K562 (cell line): ENCODE measurements at regions not wholly inside any gene's neighbourhood (a gene's known extent, or its start where the extent isn't known, plus 50 kb on each side); places are given as distances from the start of the nearest gene placed in this dataset.

Experiments
- ATAC-seq: fragments of 200-7000 bp; cut with Tn5 transposase; 3 replicates; pipeline ENCODE4 v1.9.1; 2020; ENCODE audit warnings: moderate library complexity
- BruUV-seq: library from RNA; stranded (reverse); fragments of 400-500 nt; replicated peaks from 2 replicates; lab custom pipeline; 2021; lab: Mats Ljungman, UMichigan
- CTCF ChIA-PET: fragments of 300-600 bp; formaldehyde crosslinking; extraction: SDS; loops from one replicate; lab custom pipeline; 2021; ENCODE audit warnings: low intra/inter-chr PET ratio; lab: Yijun Ruan, JAX
- POLR2A ChIA-PET: fragments of 300-600, 350-650 bp; sonication (Branson Sonifier 250); formaldehyde crosslinking; extraction: SDS; loops from one replicate; lab custom pipeline; 2021; ENCODE audit warnings: antibody characterized with exemption, inconsistent platforms; lab: Yijun Ruan, JAX
- DNase-seq, 4 experiments: peaks; one replicate each; pipeline versions ENCODE4 v3.0.0 to v3.0.0-alpha.2; 2011 to 2018; ENCODE audit warnings: low spot score in 3 of 4, mixed read lengths in 3 of 4; ENCODE audit errors: extremely low read depth in 1 of 4
- FAIRE-seq: peaks from 2 replicates; lab custom pipeline; 2011; peaks lifted over from hg19 to GRCh38; lab: Jason Lieb, UNC
- H2AFZ ChIP-seq: 2 replicates; pipeline ENCODE4 v1.6.0; 2011; ENCODE audit warnings: low read depth, low read length, control low read depth, inconsistent platforms
- H3K27ac ChIP-seq: fragments of 200-600 bp; 3 replicates; pipeline ENCODE4 v1.8.0; 2011; ENCODE audit warnings: low read depth, mild to moderate bottlenecking, control low read depth, inconsistent platforms, low read length, moderate library complexity, mixed read lengths; ENCODE audit errors: extremely low read depth
- H3K27me3 ChIP-seq, 2 experiments: fragments of 300-600 bp in 1 of 2; 2 replicates in 1 of 2; 3 replicates in 1 of 2; pipeline versions ENCODE4 v1.6.0 to v1.8.0; 2011; ENCODE audit warnings: inconsistent platforms in 2 of 2, low read length in 2 of 2, mild to moderate bottlenecking in 1 of 2, mixed read lengths in 1 of 2, moderate library complexity in 1 of 2; ENCODE audit not compliant: control insufficient read depth in 2 of 2, insufficient read depth in 2 of 2
- H3K36me3 ChIP-seq: fragments of 300-600 bp; 3 replicates; pipeline ENCODE4 v1.8.0; 2011; ENCODE audit warnings: mild to moderate bottlenecking, low read length, inconsistent platforms; ENCODE audit not compliant: control insufficient read depth, insufficient read depth
- H3K4me1 ChIP-seq, 2 experiments: fragments of 200-600 bp in 1 of 2; replicated peaks in 1 of 2; 2 replicates in 1 of 2; 3 replicates in 1 of 2; pipeline versions ENCODE4 v1.5.1 to v1.8.0; 2011; ENCODE audit warnings: inconsistent platforms in 2 of 2, low read length in 2 of 2, mild to moderate bottlenecking in 1 of 2, mixed read lengths in 1 of 2, moderate library complexity in 1 of 2; ENCODE audit not compliant: control insufficient read depth in 2 of 2, insufficient read depth in 2 of 2
- H3K4me2 ChIP-seq: 2 replicates; pipeline ENCODE4 v1.6.1; 2011; ENCODE audit warnings: low read length, control low read depth, inconsistent platforms, mixed read lengths; ENCODE audit not compliant: insufficient read depth
- H3K4me3 ChIP-seq: fragments of 200-600 bp; sonication (generic), shearing (Covaris generic); 2 replicates; pipeline ENCODE4 v1.5.1; 2016; ENCODE audit warnings: control low read depth, inconsistent platforms
- H3K79me2 ChIP-seq: fragments of 200-600 bp; 3 replicates; pipeline ENCODE4 v1.8.0; 2011; ENCODE audit warnings: low read length, inconsistent platforms; ENCODE audit not compliant: control insufficient read depth, insufficient read depth
- H3K9ac ChIP-seq, 2 experiments: 2 replicates each; pipeline versions ENCODE4 v1.6.0 to v1.6.1; 2011; ENCODE audit warnings: low read depth in 2 of 2, low read length in 2 of 2, control low read depth in 1 of 2, inconsistent platforms in 1 of 2, mild to moderate bottlenecking in 1 of 2, mixed read lengths in 1 of 2; ENCODE audit not compliant: insufficient read depth in 1 of 2
- H3K9me1 ChIP-seq: one replicate; pipeline ENCODE4 v1.6.0; 2011; ENCODE audit warnings: inconsistent platforms, mild to moderate bottlenecking, low read length, moderate library complexity; ENCODE audit not compliant: control insufficient read depth, insufficient read depth
- H3K9me3 ChIP-seq: replicated peaks from 2 replicates; pipeline ENCODE4 v1.5.1; 2011; ENCODE audit warnings: low read depth, low read length, inconsistent platforms; ENCODE audit not compliant: control insufficient read depth, insufficient read depth
- H4K20me1 ChIP-seq: replicated peaks from 2 replicates; pipeline ENCODE4 v1.6.1; 2011; ENCODE audit warnings: low read length, inconsistent platforms, mixed read lengths; ENCODE audit not compliant: control insufficient read depth, insufficient read depth
- FOXK2 ChIP-seq, 2 experiments: fragments of 450-650 bp; IDR thresholded peaks in 1 of 2; conservative IDR thresholded peaks in 1 of 2; 2 replicates each; pipeline ENCODE4 v1.6.1; 2016; ENCODE audit warnings: low read depth in 2 of 2, mild to moderate bottlenecking in 1 of 2
- ILF3 ChIP-seq: fragments of 450-650 bp; IDR thresholded peaks from 2 replicates; pipeline ENCODE4 v1.6.1; 2018; ENCODE audit warnings: antibody characterized with exemption, mild to moderate bottlenecking, moderate library complexity, borderline replicate concordance
- IRF2 ChIP-seq: sonication (generic); formaldehyde crosslinking; IDR thresholded peaks from 2 replicates; pipeline ENCODE4 v1.8.1; 2022; ENCODE audit warnings: mild to moderate bottlenecking, missing genetic modification reagents
- POLR2AphosphoS2 ChIP-seq: IDR thresholded peaks from 2 replicates; pipeline ENCODE4 v1.6.1; 2012; ENCODE audit warnings: low read length, improper control_type of control experiment
- POLR2G ChIP-seq: fragments of 200-400 bp; formaldehyde crosslinking; IDR thresholded peaks from 2 replicates; pipeline ENCODE4 v1.6.1; 2017; ENCODE audit warnings: low read depth, mild to moderate bottlenecking, antibody characterized with exemption, low read length, moderate library complexity
- SMAD4 ChIP-seq: fragments of 250-450 bp; sonication (Bioruptor Pico); conservative IDR thresholded peaks from 2 replicates; pipeline ENCODE4 v1.8.0; 2021; ENCODE audit warnings: inconsistent platforms, mild to moderate bottlenecking, moderate library complexity
- SMARCA4 ChIP-seq: fragments of 450-650 bp; IDR thresholded peaks from 2 replicates; pipeline ENCODE4 v1.6.1; 2016
- SRF ChIP-seq, 2 experiments: fragments of 250-450, 450-650 bp in 1 of 2; sonication (Bioruptor Pico) in 1 of 2; sonication (generic) in 1 of 2; formaldehyde crosslinking; IDR thresholded peaks; 2 replicates each; pipeline versions ENCODE4 v1.5.0 to v1.5.1; 2020 to 2022; ENCODE audit warnings: mild to moderate bottlenecking in 1 of 2, missing genetic modification reagents in 1 of 2
- TAF15 ChIP-seq: fragments of 200-400 bp; formaldehyde crosslinking; IDR thresholded peaks from 2 replicates; pipeline ENCODE4 v1.6.1; 2017; ENCODE audit warnings: mild to moderate bottlenecking, low read depth, low read length, moderate library complexity
- ZNF143 ChIP-seq: sonication (generic); formaldehyde crosslinking; IDR thresholded peaks from 2 replicates; pipeline ENCODE4 v1.9.0; 2022; ENCODE audit warnings: mild to moderate bottlenecking, missing genetic modification reagents
- WGBS: fragments of 100-300 bp; shearing (Covaris generic); methylation state at CpG from one replicate; pipeline ENCODE4 v1.1.6; 2016; ENCODE audit warnings: low coverage, mixed read lengths; ENCODE audit not compliant: insufficient coverage; ENCODE audit errors: missing lambda C conversion rate; 5-methylcytosine and 5-hydroxymethylcytosine counted together
- in situ Hi-C: fragments of 300-500 bp; cut with MboI; formaldehyde crosslinking; loops from 4 replicates; pipeline ENCODE4 v1.15.0; 2018; ENCODE audit warnings: inconsistent platforms, mixed read lengths
- intact Hi-C: fragments of 100-400 bp; cut with micrococcal nuclease; formaldehyde crosslinking; loops from 2 replicates; pipeline ENCODE4 v1.14.2; 2022
- TF ChIP-seq, protein P1 (sequence below): fragments of 450-650 bp; formaldehyde crosslinking; IDR thresholded peaks from 2 replicates; pipeline ENCODE4 v1.4.0; 2020; ENCODE audit warnings: mild to moderate bottlenecking, moderate library complexity
- TF ChIP-seq, protein P2 (sequence below): fragments of 250-450 bp; sonication (Bioruptor Pico); IDR thresholded peaks from 2 replicates; pipeline ENCODE4 v1.5.0; 2021; ENCODE audit warnings: mild to moderate bottlenecking, moderate library complexity
- TF ChIP-seq, protein P3 (sequence below), 2 experiments: fragments of 450-650 bp; IDR thresholded peaks; 2 replicates each; pipeline ENCODE4 v1.6.1; 2018; ENCODE audit warnings: mild to moderate bottlenecking in 2 of 2, low read depth in 1 of 2; ENCODE audit not compliant: partially characterized antibody in 2 of 2

DNA sequence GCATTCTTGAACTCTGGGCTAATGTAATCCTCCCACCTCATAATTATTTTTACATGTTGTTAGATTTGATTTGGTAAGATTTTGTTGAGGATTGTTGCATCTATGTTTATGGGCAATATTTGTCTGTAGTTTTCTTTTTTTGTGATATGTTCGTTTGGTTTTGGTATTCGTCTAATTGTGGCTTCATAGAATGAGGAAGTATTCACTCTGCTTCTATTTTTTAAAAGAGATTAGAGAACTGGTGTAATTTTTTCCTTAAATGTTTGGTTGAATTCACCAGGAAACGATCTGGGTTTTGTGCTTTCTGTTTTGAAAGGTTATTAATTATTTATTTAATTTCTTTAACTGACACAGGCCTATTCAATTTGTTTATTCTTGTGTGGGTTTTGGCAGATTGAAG is 161.2 kb upstream of the NUDT6 start:
- H3K4me1 ChIP-seq = no peaks in the 10 kb centered on the region
- H3K9me3 ChIP-seq = no peaks in the 10 kb centered on the region
- ATAC-seq = no peak
- H3K4me3 ChIP-seq = no peak overlapping the region
- WGBS = 25% methylated on average over 3 of the region's 3 CpGs
- intact Hi-C loops (no loop called here), in situ Hi-C loops (no loop called here)
- FAIRE-seq = no peak
- H2AFZ ChIP-seq = no peak overlapping the region
- DNase-seq = no peak
- no peaks in the 10 kb centered on the region for H3K27me3 ChIP-seq
- H3K79me2 ChIP-seq = peaks cover 5% of the 10 kb centered on the region; the same call in 1 of the 3 replicates
- H4K20me1 ChIP-seq = no peaks in the 10 kb centered on the region
- no peak overlapping the region for H3K9ac ChIP-seq
- H3K27ac ChIP-seq = no peak overlapping the region
- no peak overlapping the region for H3K4me2 ChIP-seq
- no peaks in the 10 kb centered on the region for H3K9me1 ChIP-seq
- peaks cover 13% of the 10 kb centered on the region; the same call in 1 of the 3 replicates for H3K36me3 ChIP-seq
- ChIA-PET CTCF (no interaction called here), POLR2A (no interaction called here)
- BruUV-seq = no TSS peak
- TF ChIP-seq FOXK2 (conservative IDR thresholded peaks at IDR 0.05 in 1 of 2, IDR thresholded peaks at IDR 0.05 in 1 of 2; ENCODE audit: low read depth in 2 of 2) (no peak), SMAD4 (CRISPR knock-in tag) (no peak), POLR2G (no peak), ZNF143 (CRISPR knock-in tag) (no peak), ILF3 (no peak), TAF15 (no peak), SRF (CRISPR knock-in tag; IDR thresholded peaks at IDR 0.05) (no peak), SMARCA4 (no peak), IRF2 (CRISPR knock-in tag) (no peak), POLR2AphosphoS2 (no peak)
- TF ChIP-seq, protein P1, sequence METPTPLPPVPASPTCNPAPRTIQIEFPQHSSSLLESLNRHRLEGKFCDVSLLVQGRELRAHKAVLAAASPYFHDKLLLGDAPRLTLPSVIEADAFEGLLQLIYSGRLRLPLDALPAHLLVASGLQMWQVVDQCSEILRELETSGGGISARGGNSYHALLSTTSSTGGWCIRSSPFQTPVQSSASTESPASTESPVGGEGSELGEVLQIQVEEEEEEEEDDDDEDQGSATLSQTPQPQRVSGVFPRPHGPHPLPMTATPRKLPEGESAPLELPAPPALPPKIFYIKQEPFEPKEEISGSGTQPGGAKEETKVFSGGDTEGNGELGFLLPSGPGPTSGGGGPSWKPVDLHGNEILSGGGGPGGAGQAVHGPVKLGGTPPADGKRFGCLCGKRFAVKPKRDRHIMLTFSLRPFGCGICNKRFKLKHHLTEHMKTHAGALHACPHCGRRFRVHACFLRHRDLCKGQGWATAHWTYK = no peak
- TF ChIP-seq, protein P2, sequence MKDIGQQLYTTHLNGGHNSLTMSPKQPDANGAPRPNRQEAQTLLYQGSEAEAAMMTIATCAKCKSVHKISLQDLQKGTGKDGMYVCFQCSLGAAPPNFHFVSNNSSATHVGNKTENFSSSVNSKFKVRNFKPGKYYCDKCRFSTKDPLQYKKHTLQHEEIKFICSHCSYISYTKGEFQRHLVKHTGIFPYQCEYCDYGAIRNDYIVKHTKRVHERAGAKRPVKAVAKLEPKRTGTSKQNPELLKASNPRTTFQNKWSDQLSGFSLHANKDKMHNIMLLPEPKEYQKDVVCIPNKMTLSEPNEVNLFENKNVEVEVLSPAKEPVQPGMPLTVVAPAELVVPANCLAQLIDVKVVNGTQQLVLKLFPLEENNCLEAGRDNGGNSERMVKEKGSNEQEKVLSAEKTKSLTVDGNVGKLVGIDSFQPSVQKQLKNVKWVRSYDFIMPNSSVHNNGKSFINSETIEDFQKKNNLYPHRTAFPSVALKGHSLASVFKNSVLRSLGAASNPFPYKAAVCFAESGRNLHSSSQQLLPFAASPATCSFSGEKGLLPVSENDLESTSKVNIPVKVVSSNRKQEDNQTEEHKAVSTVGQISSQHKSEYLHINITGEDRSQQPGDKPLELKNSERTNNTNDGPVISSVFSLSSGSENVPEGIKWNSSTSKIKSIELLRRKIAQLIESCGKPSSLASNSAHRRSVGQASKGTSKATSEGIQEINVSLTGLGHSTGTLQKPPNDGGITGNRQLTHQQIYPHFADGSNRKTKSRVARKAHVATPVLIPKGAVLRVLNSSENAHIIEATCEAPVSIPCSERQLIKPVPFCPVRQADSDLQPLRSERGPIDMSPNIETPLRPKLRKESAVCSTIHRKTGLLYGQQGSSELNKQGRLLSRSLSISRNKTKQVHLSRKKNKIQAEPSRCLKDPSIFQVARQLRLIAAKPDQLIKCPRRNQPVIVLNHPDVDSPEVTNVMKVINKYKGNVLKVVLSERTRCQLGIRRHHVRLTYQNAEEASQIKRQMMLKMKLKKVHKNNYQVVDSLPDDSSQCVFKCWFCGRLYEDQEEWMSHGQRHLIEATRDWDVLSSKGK = no peak
- TF ChIP-seq, protein P3, sequence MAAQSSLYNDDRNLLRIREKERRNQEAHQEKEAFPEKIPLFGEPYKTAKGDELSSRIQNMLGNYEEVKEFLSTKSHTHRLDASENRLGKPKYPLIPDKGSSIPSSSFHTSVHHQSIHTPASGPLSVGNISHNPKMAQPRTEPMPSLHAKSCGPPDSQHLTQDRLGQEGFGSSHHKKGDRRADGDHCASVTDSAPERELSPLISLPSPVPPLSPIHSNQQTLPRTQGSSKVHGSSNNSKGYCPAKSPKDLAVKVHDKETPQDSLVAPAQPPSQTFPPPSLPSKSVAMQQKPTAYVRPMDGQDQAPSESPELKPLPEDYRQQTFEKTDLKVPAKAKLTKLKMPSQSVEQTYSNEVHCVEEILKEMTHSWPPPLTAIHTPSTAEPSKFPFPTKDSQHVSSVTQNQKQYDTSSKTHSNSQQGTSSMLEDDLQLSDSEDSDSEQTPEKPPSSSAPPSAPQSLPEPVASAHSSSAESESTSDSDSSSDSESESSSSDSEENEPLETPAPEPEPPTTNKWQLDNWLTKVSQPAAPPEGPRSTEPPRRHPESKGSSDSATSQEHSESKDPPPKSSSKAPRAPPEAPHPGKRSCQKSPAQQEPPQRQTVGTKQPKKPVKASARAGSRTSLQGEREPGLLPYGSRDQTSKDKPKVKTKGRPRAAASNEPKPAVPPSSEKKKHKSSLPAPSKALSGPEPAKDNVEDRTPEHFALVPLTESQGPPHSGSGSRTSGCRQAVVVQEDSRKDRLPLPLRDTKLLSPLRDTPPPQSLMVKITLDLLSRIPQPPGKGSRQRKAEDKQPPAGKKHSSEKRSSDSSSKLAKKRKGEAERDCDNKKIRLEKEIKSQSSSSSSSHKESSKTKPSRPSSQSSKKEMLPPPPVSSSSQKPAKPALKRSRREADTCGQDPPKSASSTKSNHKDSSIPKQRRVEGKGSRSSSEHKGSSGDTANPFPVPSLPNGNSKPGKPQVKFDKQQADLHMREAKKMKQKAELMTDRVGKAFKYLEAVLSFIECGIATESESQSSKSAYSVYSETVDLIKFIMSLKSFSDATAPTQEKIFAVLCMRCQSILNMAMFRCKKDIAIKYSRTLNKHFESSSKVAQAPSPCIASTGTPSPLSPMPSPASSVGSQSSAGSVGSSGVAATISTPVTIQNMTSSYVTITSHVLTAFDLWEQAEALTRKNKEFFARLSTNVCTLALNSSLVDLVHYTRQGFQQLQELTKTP (IDR thresholded peaks at IDR 0.05; ENCODE audit: low read depth in 1 of 2, partially characterized antibody in 2 of 2) = no peak
